ENCODE measurements at regions not wholly inside any gene's neighbourhood (a gene's known extent, or its start where the extent isn't known, plus 50 kb on each side); places are given as distances from the start of the nearest gene placed in this dataset.
"Not testable (repeated sequence)": the region's sequence is repeated elsewhere in the genome, so short reads cannot be mapped to it uniquely, and the experiment has no call there.

- not testable (repeated sequence) for H3K4me3 ChIP-seq (ENCODE audit: low read depth, low read length); DNase-seq; H3K27me3 ChIP-seq; H3K4me1 ChIP-seq; H3K36me3 ChIP-seq; H3K9me3 ChIP-seq
Measured at GRCh38 chr6:170738263-170738662, 153.8 kb upstream of the PDCD2 start.

DNA sequence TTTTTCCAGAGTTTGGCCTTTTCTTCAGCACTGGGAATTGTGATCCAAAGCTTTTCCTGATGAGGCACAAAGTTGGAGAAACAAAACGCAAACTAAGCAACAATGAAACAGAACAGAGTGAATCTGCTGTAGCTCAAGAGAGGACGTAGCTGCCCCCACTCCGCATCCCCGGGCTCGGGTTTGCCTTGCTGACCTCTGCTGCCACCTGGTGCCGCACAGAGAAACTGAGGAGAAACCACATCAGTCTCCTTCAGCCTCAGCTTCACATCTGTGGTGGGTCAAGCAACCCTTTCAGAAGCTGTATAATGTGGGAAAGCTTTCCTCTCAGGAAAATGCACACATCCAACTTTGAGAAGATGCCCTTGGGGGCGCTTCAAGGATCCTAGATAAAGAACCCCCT lies 151.9 kb upstream of the PDCD2 start:
- H3K27me3 ChIP-seq; H3K4me3 ChIP-seq (ENCODE audit: low read depth, low read length); H3K4me1 ChIP-seq; DNase-seq; H3K36me3 ChIP-seq; H3K9me3 ChIP-seq: not testable (repeated sequence)

- H3K36me3 ChIP-seq; H3K9me3 ChIP-seq; H3K4me3 ChIP-seq (ENCODE audit: low read depth, low read length); H3K4me1 ChIP-seq; H3K27me3 ChIP-seq: not testable (repeated sequence)
- peak; percentile 27 for DNase-seq
Measured at GRCh38 chr6:170717082-170717481, 132.6 kb upstream of the PDCD2 start.

DNA sequence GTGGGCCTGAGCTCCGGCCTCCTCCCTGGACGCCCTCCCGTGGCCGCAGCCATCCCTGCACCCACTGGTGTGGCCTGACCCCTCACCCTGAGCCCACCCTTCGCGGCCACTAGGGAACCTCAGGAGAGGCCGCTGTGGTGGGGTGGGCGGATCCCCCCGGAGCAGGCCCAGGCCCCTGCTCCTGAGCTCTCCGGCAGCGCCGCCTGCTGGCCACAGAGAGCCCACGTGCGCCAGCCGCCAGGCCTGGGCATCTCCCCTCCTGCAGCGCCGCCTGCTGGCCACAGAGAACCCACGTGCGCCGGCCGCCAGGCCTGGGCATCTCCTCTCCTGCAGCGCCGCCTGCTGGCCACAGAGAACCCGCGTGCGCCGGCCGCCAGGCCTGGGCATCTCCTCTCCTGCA lies 128.3 kb upstream of the PDCD2 start:
- not testable (repeated sequence) for DNase-seq; H3K27me3 ChIP-seq; H3K9me3 ChIP-seq; H3K36me3 ChIP-seq; H3K4me1 ChIP-seq; H3K4me3 ChIP-seq (ENCODE audit: low read depth, low read length)

GRCh38 chr6:170700178-170700577 lies 115.7 kb upstream of the PDCD2 start:
- DNase-seq: not testable (repeated sequence)

More at GRCh38 chr6:170700178-170700577, 115.7 kb upstream of the PDCD2 start:
- H3K27me3 ChIP-seq; H3K36me3 ChIP-seq; H3K4me1 ChIP-seq; H3K9me3 ChIP-seq; H3K4me3 ChIP-seq (ENCODE audit: low read depth, low read length): not testable (repeated sequence)

All from BE2C (cell line).